GM21381 (cell line): ENCODE measurements at regions not wholly inside any gene's neighbourhood (a gene's known extent, or its start where the extent isn't known, plus 50 kb on each side); places are given as distances from the start of the nearest gene placed in this dataset.

Experiments used
- ATAC-seq: cut with Tn5 transposase; IDR thresholded peaks from one replicate; pipeline ENCODE4 v1.9.1; 2021; ENCODE audit warnings: mild to moderate bottlenecking, moderate library complexity; ENCODE audit not compliant: unreplicated experiment

DNA sequence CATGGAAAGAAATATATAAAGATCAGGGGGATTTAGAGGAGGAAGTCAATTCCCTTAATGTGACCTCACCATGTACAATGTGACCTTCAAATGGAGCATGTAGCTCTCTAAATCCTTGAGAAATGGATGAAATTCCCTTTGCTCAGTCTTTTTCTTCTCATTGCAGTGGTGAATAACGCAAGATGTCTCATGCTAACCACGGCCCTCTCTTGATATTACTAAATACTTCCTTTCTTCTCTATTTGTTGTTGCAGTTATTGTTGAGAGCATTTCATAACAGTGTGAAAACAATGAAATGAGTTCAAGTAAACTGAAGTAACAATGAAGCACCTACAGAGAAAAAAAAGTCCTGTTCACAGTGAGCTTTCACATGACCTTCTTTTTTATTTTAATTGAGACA is 55.6 kb downstream of the ZNF281 start:
- ATAC-seq: no peak

DNA sequence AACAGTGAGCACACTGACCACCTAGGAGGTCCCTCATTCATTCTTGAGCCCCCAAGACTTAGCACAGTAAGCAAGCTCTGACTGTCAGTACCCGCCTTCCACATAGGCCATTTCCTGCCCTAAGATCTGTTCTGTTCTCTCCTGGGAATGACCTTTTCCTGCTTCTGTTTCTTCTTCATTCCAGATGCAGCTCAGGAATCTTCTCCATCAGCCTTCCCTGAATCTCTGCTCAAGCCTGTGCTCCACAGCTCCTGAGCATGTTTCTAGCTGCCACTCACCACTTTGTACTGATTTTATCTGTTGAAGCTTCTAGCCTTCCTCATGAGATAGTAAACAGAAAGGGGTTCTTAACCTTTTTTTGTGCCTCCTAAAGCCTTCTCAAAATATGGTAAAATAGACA is 56.6 kb downstream of the ZNF281 start:
- no peak for ATAC-seq

DNA sequence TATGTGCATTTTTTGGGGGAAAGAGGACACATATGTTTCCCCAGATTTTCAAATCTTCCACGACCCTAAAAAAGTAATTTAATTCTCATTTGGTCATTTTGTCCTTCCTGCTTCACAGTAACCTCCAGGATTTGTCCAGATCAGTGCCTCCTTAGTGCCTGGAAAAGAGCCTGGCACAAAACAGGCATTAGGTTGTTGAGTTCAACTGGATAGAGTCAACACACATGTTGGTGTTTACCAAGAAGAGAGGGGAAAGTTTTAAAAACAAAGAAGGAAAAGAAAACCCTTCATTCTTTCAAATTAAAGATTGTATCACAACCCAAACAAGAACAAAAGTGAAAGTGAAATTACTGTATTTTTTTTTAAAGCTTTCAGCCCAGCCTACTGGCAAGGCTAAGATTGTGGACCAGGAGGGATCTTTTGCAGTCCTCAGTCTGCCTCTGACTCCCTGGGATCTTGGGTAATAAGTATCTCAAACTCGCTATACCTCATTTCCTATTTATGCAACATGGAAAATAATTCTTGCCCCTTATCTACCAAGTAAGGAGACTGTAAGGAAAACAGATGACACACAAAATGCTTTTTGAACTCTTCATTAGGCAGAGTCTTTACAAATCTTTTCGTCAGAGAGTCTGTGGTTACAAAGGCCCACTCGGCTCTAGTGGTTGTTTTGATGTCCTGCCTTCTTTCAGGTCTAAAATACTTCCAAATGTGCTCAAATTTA is 57.8 kb downstream of the ZNF281 start:
- ATAC-seq: peak; percentile 59

DNA sequence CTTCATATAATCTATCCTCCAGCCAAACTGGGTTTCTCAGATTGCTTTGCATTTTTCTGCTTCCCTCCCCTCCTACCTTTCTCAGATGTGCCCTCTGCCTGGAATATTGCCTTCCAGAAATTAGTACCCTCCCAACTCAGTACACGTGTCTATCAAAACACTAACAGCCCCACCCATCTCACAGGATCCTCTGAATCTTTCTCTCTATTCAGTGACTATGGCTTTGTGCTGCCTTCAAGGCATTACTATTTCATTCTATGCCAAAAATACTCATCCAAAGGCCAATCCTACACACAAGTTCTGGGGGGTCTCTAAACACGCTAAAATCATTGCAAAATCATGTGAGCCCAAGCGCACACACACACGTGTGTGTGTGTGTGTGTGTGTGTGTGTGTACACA is 58.4 kb downstream of the ZNF281 start:
- no peak for ATAC-seq

DNA sequence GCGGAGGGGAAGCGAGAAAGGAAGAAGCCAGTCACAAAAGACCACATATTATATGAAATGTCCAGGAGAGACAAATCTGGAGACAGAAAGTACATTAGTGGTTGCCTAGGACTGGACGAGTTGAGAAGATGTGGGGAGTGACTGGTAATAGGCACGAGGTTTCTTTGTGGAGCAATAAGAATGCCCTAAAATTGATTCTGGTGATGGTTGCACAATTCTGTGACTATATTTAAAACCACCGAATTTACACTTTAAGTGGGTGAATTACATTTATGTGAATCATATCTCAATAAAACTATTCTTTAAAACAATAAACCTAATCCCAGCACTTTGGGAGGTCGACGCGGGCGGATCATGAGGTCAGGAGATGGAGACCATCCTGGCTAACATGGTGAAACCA is 63.1 kb downstream of the ZNF281 start:
- no peak for ATAC-seq

DNA sequence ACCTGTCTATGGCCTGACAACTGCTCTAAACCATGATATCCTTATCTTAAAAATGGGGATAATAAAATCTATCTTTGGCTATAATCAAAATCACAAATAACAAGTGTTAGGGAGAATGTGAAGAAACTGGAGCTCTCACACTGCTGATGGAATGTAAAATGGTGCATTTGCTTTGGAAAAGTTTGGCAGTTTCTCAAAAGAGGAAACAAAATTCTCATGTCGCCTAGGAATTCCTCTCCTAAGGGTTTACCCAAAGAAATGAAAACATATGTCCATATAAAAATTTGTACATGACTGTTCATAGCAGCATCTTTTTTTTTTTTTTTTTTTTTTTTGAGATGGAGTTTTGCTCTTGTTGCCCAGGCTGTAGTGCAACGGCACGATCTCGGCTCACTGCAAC is 64.3 kb downstream of the ZNF281 start:
- ATAC-seq: no peak

DNA sequence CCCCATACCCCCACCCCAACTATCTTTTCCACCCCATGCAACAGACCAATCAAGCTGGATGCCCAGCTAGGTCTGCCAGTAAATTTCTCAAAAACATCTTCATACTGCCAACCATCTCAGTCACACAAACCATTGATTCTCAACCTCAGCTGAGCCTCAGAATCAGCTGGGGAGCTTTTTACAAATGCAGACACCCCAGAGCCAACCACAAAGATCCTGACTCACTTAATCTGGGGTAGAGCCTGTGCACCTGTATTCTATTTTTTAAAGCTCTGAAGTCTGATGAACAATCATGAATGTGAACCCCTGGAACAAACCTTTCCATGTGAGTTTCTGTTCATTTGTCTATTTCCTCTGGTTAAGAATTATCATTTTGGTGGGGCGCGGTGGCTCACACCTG is 66.0 kb downstream of the ZNF281 start:
- ATAC-seq: no peak

DNA sequence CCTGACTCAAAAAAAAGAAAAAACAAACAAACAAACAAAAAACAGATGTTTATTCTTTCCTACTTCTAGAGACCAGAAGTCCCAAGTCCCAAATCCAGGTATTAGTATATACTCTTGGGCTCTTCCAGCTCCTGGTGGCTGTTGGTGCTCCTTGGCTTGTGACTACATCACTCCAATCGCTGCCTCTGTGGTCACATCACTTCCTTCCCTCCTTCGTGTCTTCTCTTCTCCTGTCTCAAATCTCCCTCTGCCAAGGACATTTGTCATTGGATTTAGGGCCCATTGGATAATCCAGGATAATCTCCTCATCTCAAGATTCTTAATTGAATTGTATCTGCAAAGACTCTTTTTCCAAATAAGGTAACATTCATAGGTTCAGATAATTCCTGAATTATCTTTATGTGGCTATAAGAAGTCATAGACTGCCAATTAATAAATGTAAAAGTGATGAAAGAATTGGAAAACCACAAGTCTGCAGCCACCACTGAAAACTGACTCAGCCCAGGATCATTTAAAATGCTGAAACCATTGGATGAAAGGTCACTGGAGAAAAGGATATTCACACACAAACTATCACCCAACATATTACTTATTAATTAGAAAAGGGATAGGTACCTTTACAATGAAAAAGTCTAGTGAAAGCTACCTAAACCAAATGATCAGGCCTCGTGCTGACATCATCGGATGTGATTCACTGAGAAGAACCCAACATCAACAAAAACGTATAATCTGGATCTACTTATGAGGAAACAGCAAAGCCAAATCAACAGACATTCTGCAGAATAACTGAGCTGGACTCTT is 67.1 kb downstream of the ZNF281 start:
- no peak for ATAC-seq

DNA sequence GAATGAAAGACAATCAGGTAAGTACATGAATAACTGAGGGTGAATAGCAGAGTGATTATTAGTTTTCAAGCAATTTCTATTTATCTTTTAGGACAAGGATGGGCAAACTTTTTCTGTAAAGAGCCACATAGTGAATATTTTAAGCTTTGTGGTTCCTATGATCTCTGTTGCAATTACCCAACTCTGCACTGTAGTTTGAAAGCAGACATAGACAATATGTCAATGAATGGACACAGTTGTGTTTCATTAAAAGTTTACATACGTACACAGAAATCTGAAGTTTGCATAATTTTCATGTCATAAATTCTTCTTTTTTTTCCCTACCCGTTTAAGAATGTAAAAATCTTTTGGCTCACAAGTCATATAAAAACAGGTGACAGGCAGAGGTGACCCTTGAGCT is 71.4 kb downstream of the ZNF281 start:
- ATAC-seq: no peak

DNA sequence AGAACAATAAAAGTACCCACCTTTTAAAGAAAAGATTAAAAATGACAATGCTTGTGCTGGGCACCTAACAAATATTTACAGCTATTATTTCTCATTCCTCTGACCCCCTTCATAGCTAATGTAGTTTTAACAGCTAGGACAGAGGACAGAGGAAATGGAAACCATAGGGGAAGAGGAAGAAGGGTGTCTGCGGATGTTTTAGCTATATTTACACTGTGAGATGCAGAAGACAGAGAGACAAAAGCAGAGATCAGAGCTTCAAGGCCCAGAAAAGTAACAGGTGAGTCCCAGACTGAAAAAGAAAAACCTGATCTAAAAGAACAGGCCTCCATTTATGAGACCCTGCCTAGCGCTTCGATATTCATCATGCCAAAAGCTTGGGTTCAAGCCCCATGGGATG is 72.0 kb downstream of the ZNF281 start:
- no peak for ATAC-seq

DNA sequence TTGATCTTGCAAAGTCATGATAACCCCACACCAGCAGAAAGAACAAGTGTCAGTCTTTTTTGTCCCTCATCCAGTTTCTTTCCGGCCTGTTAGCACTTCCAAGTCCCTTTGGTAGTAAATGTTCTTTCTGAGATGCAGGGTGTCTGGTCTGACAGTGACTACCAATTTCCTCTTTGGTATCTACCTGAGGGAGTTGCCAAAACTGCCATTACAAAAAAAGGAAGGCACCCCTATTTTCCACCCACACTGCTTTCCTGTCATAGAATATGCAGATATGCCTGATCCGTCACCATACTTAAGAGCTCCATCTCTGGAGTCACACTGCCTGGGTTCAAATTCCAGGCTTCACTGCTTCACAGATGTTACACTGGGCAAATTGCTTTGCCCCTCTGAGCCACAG is 72.4 kb downstream of the ZNF281 start:
- ATAC-seq: no peak

DNA sequence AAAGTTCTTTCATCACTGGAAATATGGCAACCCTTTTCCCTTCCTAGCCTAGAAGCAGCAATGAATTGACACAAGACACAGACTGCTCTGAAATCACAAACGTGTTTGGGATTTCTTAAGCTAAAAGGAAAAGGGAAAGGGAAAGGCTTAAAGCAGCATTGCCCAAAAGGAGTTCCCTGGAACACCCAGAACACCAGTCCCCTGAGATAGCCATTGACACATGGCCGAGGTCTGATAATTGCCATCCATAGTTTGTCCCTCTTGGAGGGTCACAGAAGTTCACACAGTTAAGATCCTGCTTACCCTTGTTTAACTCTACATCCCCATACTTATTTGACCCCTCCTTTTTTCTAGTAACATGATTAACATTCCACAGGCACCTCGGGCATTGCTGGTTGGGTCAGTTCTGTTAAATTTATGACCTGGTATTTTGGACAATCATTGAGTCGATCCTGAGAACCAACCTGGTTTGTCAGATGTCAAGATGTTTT is 72.9 kb downstream of the ZNF281 start:
- ATAC-seq: no peak

DNA sequence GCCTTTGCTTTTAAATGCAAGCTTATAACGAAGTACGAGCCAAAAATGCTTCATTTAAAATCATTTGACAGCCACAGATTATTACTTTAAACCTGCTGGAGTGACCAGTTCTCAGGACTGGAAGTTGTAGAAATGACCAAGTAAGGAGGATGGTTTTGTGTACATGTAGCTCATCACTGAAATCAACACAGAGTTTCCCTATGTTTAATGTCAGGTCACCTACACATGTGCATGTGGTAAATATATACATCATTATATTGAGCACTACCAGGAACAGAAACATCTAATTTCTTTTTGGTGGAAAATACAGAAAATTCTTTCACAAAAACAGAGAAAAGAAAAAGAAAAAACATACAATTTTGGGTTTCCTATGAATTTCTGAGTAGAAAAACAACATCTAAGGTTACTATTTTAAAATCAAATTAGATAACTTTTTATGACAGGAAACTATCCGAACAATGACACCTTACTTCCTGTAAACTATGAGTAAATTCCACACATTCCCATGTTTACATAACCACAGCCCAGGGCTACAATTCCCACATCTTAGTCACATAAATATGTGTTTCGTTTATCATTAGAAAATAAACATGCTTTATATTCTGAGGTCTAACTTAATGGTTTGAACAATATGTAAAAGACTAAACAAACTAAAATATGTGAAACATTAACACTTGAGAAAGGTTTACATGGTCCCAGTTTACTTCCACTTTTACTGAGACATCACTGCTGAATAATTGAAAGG is 73.6 kb downstream of the ZNF281 start:
- no peak for ATAC-seq

DNA sequence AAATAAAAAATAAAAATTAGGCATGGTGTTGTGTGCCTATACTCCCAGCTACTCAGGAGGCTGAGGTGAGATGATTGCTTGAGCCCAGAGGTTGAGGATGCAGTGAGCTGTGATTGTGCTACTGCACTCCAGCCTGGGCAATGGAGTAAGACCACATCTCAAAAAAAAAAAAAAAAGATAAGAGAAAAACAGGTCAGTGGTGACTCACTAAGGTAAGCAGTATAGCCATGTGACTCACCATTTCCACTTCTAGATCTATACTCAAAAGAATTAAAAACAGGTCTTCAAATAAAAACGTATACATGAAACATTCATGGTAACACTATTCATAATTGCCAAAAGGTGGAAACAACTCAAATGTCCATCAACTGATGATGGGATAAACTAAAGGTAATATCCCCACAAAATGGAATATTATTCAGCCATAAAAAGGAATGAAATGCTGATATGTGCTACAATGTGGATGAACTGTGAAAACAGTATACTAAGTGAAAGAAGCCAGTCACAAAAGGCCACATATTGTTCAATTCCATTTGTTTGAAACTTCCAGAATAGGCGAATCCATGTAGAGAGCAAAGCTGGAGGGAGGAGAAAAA is 75.1 kb downstream of the ZNF281 start:
- ATAC-seq: no peak

DNA sequence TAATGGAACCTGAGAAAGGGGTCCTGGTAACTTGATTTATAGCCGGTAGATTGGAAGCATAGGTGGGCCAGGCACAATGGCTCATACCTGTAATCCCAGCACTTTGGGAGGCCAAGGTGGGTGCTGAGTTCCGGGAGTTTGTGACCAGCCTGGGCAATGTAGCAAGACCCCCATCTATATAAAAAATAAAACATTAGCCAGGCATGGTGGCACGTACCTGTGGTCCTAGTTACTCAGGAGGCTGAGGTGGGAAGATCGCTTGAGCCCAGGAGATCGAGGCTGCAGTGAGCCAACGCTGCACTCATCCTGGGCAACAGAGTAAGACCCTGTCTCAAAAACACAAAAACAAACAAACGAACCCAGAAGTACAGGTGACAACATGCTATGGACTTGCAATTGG is 76.5 kb downstream of the ZNF281 start:
- no peak for ATAC-seq

DNA sequence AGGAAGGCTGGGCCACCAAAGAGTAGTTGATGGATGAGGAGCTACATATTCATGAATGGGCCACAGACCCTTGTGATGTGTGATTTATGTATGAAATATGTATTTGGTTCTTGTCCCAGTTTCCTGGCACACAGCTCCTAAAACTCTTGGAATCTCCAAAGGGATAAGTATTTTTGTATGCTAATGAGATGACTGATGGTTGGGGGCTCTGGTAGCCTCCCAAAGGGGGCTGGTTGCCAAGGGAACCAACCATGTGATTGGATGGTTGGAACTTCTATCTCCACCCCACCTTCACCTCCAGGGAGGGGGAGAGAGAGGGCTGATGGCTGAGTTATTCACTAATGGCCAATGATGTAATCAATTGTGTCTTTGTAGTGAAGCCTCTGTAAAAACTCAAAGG is 77.1 kb downstream of the ZNF281 start:
- no peak for ATAC-seq

DNA sequence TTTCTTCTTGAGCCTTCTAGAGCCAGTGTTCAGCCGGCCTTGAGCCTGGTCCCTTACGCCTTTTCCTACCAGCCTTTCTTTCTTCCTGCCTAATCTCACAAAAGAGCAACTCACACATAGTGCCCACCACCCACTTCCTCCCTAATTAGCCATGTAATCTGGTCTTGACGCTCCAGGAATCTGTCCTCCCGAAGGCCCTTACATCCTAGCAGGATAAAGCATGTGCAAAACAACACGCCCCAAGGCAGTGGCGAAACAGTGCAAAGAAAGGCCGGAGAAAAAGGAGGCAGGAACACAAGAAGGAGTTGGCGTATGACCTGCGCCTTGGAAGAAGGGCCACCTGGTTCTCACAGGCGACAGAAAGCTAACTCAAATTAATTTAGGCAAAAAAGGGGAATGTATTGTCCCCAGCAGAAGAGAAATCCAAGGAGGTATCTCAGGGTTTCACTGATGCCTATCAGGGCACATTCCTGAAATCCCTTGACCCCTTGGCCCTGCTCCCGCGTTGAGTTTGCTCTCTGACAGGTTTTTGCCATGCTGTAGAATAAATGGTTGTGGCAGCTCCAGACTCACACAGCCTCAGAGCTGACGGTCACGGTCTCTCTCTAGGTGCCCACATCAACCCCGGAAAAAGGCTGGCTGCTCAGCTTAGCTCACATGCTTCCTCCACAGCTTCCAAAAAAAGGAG is 79.0 kb downstream of the ZNF281 start:
- ATAC-seq: no peak

DNA sequence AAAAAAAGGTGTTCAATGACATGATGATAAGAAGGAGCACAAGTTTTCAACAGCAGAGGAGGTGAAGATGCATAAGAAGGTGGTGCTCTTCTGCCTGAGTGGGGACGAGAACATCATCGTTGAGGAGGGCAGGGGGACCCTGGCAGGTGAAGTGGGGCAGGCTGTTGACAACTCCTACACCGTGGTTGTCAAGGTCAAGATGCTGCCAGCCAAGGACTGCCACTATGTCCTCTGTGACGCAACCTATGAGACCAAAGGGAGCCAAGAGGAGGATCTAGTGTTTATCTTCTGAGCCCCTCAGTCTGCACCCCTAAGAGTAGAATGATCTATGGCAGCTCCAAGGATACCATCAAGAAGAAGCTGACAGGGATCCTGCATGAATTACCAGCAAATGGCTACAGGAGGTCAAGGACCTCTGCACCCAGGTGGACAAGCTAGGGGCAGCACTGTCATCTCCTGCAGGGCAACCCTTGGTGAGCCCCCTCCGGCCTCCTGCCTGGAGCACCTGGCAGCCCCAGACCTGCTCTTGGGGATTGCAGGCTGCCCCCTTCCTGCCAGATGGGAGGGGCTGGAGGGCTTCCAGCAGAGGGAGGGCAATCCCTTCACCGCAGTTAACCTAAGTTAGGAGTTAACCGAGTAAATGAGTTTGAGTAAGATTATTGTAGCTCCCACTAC is 80.5 kb downstream of the ZNF281 start:
- no peak for ATAC-seq

DNA sequence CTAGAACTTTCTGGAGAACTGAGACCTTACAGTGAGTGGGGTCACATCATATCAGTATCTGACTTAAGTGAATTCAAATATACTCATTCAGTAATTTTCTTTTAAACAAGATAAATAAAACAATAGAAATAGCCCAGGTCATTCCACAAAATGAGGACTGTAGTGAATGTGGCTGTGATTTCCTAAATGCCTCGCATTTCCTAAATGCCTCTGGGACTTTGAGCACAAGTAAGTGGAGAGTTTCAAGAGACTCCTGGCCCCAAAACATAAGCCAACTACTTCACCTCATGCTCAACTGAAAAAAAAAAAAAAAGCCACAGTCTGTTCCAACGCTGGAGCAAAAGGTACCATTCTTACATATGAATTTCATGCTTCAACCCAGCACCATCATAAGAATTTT is 81.5 kb downstream of the ZNF281 start:
- no peak for ATAC-seq

DNA sequence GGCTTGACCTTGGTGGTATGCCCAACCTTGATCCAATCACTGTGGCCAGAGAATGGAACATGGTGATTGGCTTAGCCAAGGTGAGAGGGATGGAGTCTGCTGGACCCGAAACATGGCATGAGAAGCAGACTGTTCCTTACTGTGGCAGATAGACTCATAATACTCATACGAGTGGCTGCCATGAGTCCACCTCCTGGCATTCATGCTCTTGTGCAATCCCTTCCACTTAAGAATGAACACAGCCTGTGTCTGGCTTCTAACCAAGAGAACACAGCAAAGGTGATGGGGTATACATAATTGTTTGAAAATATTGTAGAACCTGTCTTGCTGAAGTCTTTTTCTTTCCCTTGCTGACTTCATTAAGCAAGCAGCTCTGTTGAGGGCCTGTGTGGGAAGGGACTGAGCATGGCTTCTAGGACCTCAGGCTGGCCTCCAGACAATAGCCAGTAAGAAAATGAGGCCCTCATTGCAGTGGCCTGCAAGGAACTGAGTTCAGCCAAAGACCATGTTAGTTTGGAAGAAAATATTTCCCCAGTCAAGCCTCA is 85.9 kb downstream of the ZNF281 start:
- ATAC-seq: no peak
